ENCODE measurements at regions not wholly inside any gene's neighbourhood (a gene's known extent, or its start where the extent isn't known, plus 50 kb on each side); places are given as distances from the start of the nearest gene placed in this dataset.
"Not testable (repeated sequence)": the region's sequence is repeated elsewhere in the genome, so short reads cannot be mapped to it uniquely, and the experiment has no call there.

GRCh38 chr13:80070024-80070703 is 270.8 kb downstream of the SPRY2 start:
- DNase-seq, result no peak

DNA sequence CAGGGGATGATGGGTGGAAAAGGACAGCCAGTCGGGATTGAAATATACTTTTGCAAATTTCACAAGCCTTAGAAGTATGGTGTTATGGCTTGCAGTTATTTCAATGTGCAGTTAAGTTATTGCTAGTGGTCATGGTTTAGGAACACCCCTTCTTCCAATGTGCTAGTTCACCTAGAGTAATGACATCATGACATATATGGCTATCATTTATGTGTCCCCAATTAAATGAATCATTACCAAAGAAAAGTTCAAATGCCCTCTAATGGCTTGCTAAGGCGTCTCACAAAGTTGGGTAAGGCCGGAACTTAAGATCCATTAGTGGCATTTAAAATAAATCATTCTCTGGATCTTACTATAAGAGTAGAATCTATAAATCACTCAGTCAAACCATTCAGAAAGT is 271.6 kb downstream of the SPRY2 start:
- DNase-seq, result no peak

DNA sequence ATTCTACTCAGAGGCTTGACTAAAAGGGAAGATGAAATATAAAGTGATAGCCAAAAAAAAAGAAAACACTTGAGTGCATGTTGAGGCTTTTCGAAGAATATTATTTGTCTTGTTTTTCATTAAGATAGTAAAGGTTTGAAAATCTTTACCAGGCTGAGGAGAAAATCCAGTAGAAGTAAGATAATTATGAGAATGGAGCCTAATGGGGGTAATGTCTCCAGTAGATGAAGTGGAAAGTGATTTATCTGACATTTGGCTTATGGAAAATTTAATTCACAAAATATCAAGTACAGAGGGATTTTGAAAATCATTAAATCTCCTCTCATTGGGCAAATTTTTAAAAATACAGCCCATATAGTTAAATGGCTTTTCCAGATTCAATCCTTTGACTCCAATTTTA is 274.9 kb downstream of the SPRY2 start:
- no peak for DNase-seq

GRCh38 chr13:80062416-80062815 is 278.5 kb downstream of the SPRY2 start:
- DNase-seq, result not testable (repeated sequence)

- no peak for DNase-seq
Measured at GRCh38 chr13:80059789-80060188, 281.1 kb downstream of the SPRY2 start.

DNA sequence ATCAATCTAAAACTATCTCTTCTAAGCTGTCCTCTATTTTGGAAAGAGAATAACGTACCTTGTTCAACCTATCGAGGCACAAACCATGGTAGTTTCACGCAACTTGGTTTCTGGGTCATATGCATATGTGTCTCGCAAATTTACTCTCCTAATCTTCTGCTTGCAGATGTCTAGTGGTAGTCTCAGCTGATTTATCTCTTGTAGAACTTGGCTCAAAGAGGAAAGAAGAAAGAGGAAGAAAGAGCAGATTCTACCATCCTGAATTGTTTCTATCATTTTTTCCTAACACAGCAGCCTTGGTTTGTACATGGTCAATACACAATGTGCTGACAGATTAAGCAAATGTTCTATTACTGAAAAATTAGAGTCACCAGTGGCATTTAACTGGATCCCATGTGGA is 282.3 kb downstream of the SPRY2 start:
- no peak for DNase-seq

DNA sequence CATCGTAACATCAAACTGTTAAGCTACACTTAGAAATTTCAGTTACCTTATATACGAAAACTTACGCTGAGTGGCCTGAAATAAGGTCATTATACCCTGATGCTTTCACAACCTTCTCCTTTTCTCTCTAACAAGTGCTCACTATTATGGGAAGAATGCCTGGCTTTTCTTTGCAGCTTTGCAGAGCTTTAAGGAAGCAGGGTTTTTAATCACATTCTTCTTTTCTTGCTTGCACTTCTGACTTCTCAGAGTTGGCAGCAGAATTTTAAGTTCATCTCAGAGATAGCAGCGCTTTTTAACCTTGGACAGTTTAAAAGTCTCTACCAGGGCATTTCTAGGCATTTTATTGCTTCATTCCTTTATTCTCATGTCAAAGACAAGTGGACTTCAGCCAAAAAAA is 285.1 kb downstream of the SPRY2 start:
- DNase-seq, result no peak

- DNase-seq, result no peak
Measured at GRCh38 chr13:80054806-80055205, 286.1 kb downstream of the SPRY2 start.

- DNase-seq, result no peak
Measured at GRCh38 chr13:80052286-80052685, 288.6 kb downstream of the SPRY2 start.

- no peak for DNase-seq
Measured at GRCh38 chr13:80050252-80050651, 290.7 kb downstream of the SPRY2 start.

GRCh38 chr13:80048802-80049201 is 292.1 kb downstream of the SPRY2 start:
- DNase-seq, result peak; percentile 42

- no peak for DNase-seq
Measured at GRCh38 chr13:80048030-80048429, 292.9 kb downstream of the SPRY2 start.

DNA sequence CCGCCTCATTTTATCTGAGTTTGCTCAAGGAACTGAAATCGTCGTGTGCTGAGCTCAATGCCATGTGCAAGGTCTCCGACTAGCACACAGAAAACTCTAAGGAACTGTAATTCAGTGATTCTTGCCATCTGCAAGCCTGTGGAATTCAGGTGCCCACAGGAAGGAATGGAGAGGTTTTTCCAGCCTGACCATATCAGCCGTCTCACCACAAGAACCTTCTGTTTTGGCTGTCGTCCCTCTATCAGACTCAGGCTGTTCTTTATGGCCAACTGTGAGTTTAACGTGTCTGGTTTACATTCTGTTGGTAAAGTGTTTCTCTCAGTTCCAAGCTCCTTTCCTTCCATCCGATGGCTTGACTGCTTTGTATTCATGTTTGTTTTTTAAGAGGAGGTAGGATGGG is 293.5 kb downstream of the SPRY2 start:
- no peak for DNase-seq

- no peak for DNase-seq
Measured at GRCh38 chr13:80040981-80041317, 300.0 kb downstream of the SPRY2 start.

DNA sequence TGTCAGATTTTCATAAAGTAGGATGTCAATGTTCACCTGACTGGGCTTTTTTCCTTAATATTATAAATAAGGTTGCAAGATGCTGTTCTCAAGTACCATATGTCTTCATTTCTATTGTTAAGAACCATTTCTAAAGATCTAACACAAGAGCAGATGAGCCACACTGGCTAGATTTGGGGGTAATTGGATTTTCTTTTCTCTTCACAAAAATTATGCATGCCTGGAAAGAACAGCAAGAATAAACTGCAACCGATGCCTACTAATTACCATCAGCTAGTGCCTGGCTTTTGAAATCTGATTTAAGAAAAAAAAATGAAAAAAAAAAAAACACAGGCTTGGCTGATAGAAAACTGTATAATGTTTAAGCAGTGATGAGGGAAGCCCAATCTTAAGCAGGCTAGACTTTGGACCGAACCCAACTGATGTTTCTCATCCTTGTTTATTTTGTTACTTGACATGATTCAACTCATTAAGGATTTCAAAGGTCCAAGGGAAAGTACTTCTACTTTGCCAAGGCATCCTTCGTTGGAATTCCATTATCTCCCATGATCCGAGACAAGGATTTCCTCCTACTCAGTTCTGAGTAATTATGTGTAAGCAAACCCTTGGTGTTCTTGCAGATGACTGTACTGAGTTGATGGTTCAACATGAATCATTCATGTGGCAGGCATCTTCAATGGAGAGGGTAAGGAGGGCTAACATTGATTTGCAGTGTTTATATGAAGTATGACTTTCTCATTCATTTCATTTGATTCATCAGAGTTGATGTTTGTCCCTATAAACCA is 300.5 kb downstream of the SPRY2 start:
- DNase-seq, result no peak

GRCh38 chr13:80039000-80039399 is 301.9 kb downstream of the SPRY2 start:
- no peak for DNase-seq

DNA sequence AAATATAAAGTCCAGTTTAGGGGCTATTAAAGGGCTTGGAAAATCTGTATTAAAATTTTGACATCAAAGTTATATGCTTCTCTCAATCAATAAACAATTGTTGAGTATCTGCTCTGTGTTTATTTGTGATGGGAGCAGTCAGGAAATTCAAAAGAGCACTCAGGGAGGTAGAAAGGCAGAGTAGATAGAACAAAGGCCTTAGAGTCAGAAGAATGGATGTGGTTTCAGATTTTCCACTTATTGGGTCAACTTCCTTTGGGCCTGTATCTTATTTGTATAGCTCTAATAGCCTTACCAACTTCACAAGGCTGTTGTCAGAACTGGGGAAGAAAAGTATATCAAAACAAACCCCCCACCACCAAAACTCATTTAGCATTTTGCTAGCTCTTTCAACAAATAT is 302.6 kb downstream of the SPRY2 start:
- no peak for DNase-seq

- DNase-seq, result no peak
Measured at GRCh38 chr13:80037505-80037888, 303.4 kb downstream of the SPRY2 start.

GRCh38 chr13:80036845-80037504 is 304.0 kb downstream of the SPRY2 start:
- DNase-seq, result no peak

DNA sequence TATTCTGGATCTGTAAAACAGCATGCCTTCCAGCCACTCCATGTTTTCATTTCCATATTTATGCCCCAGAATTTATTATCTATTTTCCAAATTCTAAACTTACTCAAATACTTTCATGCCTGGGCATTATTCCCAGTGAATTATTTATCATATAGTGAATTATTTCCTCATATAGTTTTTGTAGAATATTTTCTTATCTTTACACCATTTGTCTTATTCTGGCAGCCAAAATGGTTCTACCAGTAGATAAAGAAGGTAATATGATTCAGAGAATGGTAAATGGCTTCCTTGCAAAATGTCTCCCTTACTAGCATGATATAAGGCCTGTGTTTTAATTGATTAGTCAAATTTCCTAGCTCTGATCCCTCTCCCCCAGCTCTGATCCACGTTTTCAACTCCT is 305.8 kb downstream of the SPRY2 start:
- no peak for DNase-seq

DNA sequence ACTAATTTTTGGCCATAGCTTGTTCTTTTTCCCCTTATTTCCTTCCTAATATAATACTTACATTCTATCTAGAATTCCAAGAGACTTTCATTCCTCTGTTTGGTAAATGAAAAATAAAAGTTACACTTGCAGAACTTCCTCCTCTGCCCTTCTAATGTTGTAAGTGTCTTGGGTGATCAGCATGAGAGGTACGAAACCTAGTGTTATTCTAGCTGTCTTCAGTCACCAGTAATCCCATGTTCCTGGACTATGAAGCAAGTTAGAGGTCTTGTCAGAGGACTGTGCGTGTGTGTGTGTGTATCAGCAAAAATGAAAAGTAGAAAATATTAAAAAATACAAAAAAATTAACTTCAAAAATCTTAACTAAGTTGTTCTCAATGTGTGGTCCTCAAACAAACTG is 307.0 kb downstream of the SPRY2 start:
- no peak for DNase-seq

DNA sequence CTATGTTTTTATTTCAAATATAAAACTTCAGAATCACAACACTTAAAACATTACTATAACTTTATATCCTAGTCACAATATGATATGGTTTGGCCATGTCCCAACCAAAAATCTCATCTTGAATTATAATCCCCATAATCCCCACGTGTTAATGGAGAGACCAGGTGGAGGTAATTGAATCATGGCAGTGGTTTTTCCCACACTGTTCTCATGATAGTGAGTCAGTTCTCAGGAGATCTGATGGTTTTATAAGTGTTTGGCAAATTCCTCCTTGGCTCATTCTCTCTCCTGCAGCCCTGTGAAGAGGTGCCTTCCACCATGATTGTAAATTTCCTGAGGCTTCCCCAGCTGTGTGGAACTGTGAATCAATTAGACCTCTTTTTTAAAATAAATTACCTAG is 307.6 kb downstream of the SPRY2 start:
- no peak for DNase-seq

GRCh38 chr13:80030491-80030890 is 310.4 kb downstream of the SPRY2 start:
- no peak for DNase-seq

- no peak for DNase-seq
Measured at GRCh38 chr13:80029170-80029569, 311.8 kb downstream of the SPRY2 start.
